K562 (cell line): ENCODE measurements at regions not wholly inside any gene's neighbourhood (a gene's known extent, or its start where the extent isn't known, plus 50 kb on each side); places are given as distances from the start of the nearest gene placed in this dataset.

ENCODE experiments used
- CSDE1 ChIP-seq, 2 experiments: fragments of 450-650 bp; IDR thresholded peaks; 2 replicates each; pipeline ENCODE4 v1.6.1; 2016; ENCODE audit warnings: mild to moderate bottlenecking in 1 of 2
- SP1 ChIP-seq: sonication (generic); formaldehyde crosslinking; IDR thresholded peaks from 2 replicates; pipeline ENCODE4 v1.8.1; 2022; ENCODE audit warnings: mild to moderate bottlenecking, missing genetic modification reagents
- TF ChIP-seq, protein P1 (sequence below), 2 experiments: fragments of 450-650 bp; formaldehyde crosslinking in 1 of 2; IDR thresholded peaks; 2 replicates each; pipeline versions ENCODE4 v1.4.0 to v1.6.1; 2014 to 2020; ENCODE audit warnings: mild to moderate bottlenecking in 2 of 2, borderline replicate concordance in 1 of 2, low read depth in 1 of 2
- TF ChIP-seq, protein P2 (sequence below): sonication (generic); formaldehyde crosslinking; IDR thresholded peaks from 2 replicates; pipeline ENCODE4 v1.8.1; 2023; ENCODE audit warnings: missing genetic modification reagents, mild to moderate bottlenecking, borderline replicate concordance
- TF ChIP-seq, protein P3 (sequence below): sonication (generic); formaldehyde crosslinking; IDR thresholded peaks from 2 replicates; pipeline ENCODE4 v1.8.1; 2022; ENCODE audit warnings: missing genetic modification reagents

DNA sequence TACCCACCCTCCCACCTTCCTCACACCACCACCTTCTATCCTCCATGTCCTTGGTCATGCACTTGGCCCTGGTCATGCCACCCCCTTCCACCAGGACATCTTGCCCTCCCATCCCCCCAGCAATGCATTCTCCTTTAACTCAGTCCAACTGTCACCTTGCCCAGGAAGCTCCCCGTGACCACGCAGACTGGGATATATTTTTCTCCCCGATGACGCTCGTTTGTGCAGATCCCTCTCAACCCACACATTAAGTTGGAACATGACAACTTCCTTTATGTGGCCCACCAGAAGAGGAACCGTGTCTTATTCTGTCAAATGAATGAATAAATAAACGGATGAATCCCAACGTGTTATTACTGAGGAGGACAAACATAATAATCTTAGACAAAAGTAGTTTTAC lies 82.8 kb upstream of the TAS2R1 start (continued):
- TF ChIP-seq, protein P1, sequence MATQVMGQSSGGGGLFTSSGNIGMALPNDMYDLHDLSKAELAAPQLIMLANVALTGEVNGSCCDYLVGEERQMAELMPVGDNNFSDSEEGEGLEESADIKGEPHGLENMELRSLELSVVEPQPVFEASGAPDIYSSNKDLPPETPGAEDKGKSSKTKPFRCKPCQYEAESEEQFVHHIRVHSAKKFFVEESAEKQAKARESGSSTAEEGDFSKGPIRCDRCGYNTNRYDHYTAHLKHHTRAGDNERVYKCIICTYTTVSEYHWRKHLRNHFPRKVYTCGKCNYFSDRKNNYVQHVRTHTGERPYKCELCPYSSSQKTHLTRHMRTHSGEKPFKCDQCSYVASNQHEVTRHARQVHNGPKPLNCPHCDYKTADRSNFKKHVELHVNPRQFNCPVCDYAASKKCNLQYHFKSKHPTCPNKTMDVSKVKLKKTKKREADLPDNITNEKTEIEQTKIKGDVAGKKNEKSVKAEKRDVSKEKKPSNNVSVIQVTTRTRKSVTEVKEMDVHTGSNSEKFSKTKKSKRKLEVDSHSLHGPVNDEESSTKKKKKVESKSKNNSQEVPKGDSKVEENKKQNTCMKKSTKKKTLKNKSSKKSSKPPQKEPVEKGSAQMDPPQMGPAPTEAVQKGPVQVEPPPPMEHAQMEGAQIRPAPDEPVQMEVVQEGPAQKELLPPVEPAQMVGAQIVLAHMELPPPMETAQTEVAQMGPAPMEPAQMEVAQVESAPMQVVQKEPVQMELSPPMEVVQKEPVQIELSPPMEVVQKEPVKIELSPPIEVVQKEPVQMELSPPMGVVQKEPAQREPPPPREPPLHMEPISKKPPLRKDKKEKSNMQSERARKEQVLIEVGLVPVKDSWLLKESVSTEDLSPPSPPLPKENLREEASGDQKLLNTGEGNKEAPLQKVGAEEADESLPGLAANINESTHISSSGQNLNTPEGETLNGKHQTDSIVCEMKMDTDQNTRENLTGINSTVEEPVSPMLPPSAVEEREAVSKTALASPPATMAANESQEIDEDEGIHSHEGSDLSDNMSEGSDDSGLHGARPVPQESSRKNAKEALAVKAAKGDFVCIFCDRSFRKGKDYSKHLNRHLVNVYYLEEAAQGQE (IDR thresholded peaks at IDR 0.05; ENCODE audit: borderline replicate concordance), result no peak
- TF ChIP-seq, protein P1 (CRISPR knock-in tag; IDR thresholded peaks at IDR 0.05; ENCODE audit: low read depth), result no peak
- TF ChIP-seq, protein P2, sequence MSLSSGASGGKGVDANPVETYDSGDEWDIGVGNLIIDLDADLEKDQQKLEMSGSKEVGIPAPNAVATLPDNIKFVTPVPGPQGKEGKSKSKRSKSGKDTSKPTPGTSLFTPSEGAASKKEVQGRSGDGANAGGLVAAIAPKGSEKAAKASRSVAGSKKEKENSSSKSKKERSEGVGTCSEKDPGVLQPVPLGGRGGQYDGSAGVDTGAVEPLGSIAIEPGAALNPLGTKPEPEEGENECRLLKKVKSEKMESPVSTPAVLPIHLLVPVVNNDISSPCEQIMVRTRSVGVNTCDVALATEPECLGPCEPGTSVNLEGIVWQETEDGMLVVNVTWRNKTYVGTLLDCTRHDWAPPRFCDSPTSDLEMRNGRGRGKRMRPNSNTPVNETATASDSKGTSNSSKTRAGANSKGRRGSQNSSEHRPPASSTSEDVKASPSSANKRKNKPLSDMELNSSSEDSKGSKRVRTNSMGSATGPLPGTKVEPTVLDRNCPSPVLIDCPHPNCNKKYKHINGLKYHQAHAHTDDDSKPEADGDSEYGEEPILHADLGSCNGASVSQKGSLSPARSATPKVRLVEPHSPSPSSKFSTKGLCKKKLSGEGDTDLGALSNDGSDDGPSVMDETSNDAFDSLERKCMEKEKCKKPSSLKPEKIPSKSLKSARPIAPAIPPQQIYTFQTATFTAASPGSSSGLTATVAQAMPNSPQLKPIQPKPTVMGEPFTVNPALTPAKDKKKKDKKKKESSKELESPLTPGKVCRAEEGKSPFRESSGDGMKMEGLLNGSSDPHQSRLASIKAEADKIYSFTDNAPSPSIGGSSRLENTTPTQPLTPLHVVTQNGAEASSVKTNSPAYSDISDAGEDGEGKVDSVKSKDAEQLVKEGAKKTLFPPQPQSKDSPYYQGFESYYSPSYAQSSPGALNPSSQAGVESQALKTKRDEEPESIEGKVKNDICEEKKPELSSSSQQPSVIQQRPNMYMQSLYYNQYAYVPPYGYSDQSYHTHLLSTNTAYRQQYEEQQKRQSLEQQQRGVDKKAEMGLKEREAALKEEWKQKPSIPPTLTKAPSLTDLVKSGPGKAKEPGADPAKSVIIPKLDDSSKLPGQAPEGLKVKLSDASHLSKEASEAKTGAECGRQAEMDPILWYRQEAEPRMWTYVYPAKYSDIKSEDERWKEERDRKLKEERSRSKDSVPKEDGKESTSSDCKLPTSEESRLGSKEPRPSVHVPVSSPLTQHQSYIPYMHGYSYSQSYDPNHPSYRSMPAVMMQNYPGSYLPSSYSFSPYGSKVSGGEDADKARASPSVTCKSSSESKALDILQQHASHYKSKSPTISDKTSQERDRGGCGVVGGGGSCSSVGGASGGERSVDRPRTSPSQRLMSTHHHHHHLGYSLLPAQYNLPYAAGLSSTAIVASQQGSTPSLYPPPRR (CRISPR knock-in tag), result no peak
- TF ChIP-seq, protein P3, sequence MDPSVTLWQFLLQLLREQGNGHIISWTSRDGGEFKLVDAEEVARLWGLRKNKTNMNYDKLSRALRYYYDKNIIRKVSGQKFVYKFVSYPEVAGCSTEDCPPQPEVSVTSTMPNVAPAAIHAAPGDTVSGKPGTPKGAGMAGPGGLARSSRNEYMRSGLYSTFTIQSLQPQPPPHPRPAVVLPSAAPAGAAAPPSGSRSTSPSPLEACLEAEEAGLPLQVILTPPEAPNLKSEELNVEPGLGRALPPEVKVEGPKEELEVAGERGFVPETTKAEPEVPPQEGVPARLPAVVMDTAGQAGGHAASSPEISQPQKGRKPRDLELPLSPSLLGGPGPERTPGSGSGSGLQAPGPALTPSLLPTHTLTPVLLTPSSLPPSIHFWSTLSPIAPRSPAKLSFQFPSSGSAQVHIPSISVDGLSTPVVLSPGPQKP, result no peak
- no peak for TF ChIP-seq CSDE1 (IDR thresholded peaks at IDR 0.05)
- TF ChIP-seq SP1 (CRISPR knock-in tag), result no peak
